Transverse colon (tissue), 4 donors: ENCODE measurements at regions not wholly inside any gene's neighbourhood (a gene's known extent, or its start where the extent isn't known, plus 50 kb on each side); places are given as distances from the start of the nearest gene placed in this dataset.

Source experiments
- DNase-seq: peaks from one replicate; pipeline ENCODE4 v3.0.0-alpha.2; 2019
- H3K27ac ChIP-seq, 4 donors: fragments of 200-600 bp; sonication (generic); 2 replicates each; pipeline ENCODE4 v1.5.1; 2016 to 2018; ENCODE audit warnings: inconsistent platforms in 4 of 4
- H3K27me3 ChIP-seq: fragments of 200-600 bp; sonication (generic); 2 replicates; pipeline ENCODE4 v1.5.1; 2017; ENCODE audit warnings: inconsistent platforms
- H3K36me3 ChIP-seq, 4 donors: fragments of 200-600 bp; sonication (generic); 2 replicates each; pipeline ENCODE4 v1.5.1; 2017 to 2019; ENCODE audit warnings: inconsistent platforms in 4 of 4
- H3K4me1 ChIP-seq, 4 donors: fragments of 200-600 bp; sonication (generic); 2 replicates each; pipeline ENCODE4 v1.5.1; 2017 to 2020; ENCODE audit warnings: inconsistent platforms in 4 of 4
- H3K4me3 ChIP-seq, 4 donors: fragments of 200-600 bp; sonication (generic); 1 replicate in 1 of 4; 2 replicates in 3 of 4; pipeline versions ENCODE4 v1.5.1 to v1.6.1; 2017 to 2019; ENCODE audit warnings: inconsistent platforms in 4 of 4
- H3K9me3 ChIP-seq, 2 donors: fragments of 200-600 bp; sonication (generic); 2 replicates each; pipeline ENCODE4 v1.5.1; 2017 to 2019; ENCODE audit warnings: inconsistent platforms in 2 of 2
- CTCF ChIP-seq, 5 experiments: fragments of 200-600 bp in 3 of 5; fragments of 450-650 bp in 2 of 5; sonication (generic) in 3 of 5; IDR thresholded peaks; 1 replicate in 2 of 5; 2 replicates in 3 of 5; pipeline ENCODE4 v1.5.1; 2016 to 2017; ENCODE audit warnings: antibody characterized with exemption in 5 of 5, inconsistent platforms in 3 of 5, mild to moderate bottlenecking in 2 of 5, moderate library complexity in 1 of 5
- EP300 ChIP-seq: sonication (generic); formaldehyde crosslinking; IDR thresholded peaks from one replicate; pipeline ENCODE4 v1.6.1; 2017; ENCODE audit warnings: antibody characterized with exemption, low read depth
- POLR2A ChIP-seq: fragments of 450-650 bp; IDR thresholded peaks from one replicate; pipeline ENCODE4 v1.6.1; 2016; ENCODE audit warnings: antibody characterized with exemption, mild to moderate bottlenecking, moderate library complexity
- POLR2AphosphoS5 ChIP-seq, 3 donors: sonication (generic); formaldehyde crosslinking; IDR thresholded peaks; one replicate each; pipeline ENCODE4 v1.6.1; 2016; ENCODE audit warnings: antibody characterized with exemption in 3 of 3
- WGBS, 2 donors: methylation state at CpG; one replicate each; pipeline ENCODE4 v1.1.5; 2018; ENCODE audit warnings: low coverage in 1 of 2; 5-methylcytosine and 5-hydroxymethylcytosine counted together
- in situ Hi-C, 4 donors: fragments of 200-750 bp; cut with MboI; loops; one replicate each; pipeline versions ENCODE4 v1.15.0 to v1.15.1; 2017; ENCODE audit warnings: low sequenced_read_pairs in 3 of 4, low pct_ligation_motif_present in 1 of 4, low pct_unique_long_range_greater_than_20kb in 1 of 4
- intact Hi-C: fragments of 100-400 bp; cut with DNase I; formaldehyde crosslinking; loops from one replicate; pipeline ENCODE4 v1.15.1; 2023; ENCODE audit warnings: low total_unique reads

GRCh38 chr5:84688566-84688965 is 303.9 kb upstream of the EDIL3 start:
- in situ Hi-C loops (no loop called here), intact Hi-C loops (no loop called here)
- Histone ChIP-seq H3K27me3 (no peaks in the 10 kb centered on the region), H3K4me3 (no peak overlapping the region), H3K27ac (no peak overlapping the region), H3K36me3 (no peaks in the 10 kb centered on the region), H3K9me3 (no peaks in the 10 kb centered on the region), H3K4me1 (no peaks in the 10 kb centered on the region)
- no peak for DNase-seq
- TF ChIP-seq POLR2A, result no peak
- WGBS, 2 donors, result 26 to 41% methylated on average over 3 of the region's 3 CpGs

- TF ChIP-seq EP300, result no peak
- TF ChIP-seq CTCF (IDR thresholded peaks at IDR 0.05), result no peak
- no peak for TF ChIP-seq POLR2AphosphoS5 (IDR thresholded peaks at IDR 0.05)
- no peak for TF ChIP-seq POLR2A
- intact Hi-C loops, result no loop called here
Observed at GRCh38 chr5:84685121-84685894, 300.6 kb upstream of the EDIL3 start.

DNA sequence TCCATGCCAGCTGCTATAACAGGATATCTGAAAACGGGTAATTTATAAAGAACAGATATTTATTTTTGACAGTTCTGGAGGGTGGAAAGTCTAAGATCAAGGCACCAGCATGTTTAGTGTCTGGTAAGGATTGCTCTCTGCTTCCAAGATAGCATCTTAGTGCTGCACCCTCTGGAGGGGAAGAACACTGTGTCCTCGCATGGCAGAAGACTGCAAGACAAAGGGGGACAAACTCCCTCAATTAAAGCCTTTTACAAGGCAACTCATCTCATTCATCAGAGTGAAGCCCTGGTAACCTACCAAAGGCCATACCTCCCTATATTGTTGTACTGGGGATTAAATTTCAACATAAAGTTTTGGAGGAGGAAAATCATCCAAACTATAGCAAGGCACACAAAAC is 298.9 kb upstream of the EDIL3 start:
- Histone ChIP-seq H3K4me1 (no peaks in the 10 kb centered on the region), H3K27ac (no peak overlapping the region), H3K4me3 (no peak overlapping the region), H3K9me3 (no peaks in the 10 kb centered on the region), H3K27me3 (no peaks in the 10 kb centered on the region), H3K36me3 (no peaks in the 10 kb centered on the region)
- no peak for DNase-seq
- intact Hi-C loops, result loop anchor here (5.0 kb wide), 1 partner anchor 96 kb away; no protein-coding TSS in a partner anchor
- WGBS, 2 donors, result 69 to 71% methylated on average over 1 to 2 of the region's 2 CpGs
- in situ Hi-C loops, result no loop called here
- TF ChIP-seq EP300 (no peak), POLR2A (no peak), POLR2AphosphoS5 (IDR thresholded peaks at IDR 0.05) (no peak), CTCF (IDR thresholded peaks at IDR 0.05) (no peak)

More at GRCh38 chr5:84685121-84685894, 300.6 kb upstream of the EDIL3 start:
- H3K36me3 ChIP-seq, result no peaks in the 10 kb centered on the region
- no peak for DNase-seq
- in situ Hi-C loops, result no loop called here
- H3K4me1 ChIP-seq, result no peaks in the 10 kb centered on the region
- H3K27ac ChIP-seq, result no peak overlapping the region
- H3K27me3 ChIP-seq, result no peaks in the 10 kb centered on the region
- H3K4me3 ChIP-seq, result no peak overlapping the region
- no peaks in the 10 kb centered on the region for H3K9me3 ChIP-seq
- 64 to 69% methylated on average over 6 of the region's 6 CpGs for WGBS, 2 donors

DNA sequence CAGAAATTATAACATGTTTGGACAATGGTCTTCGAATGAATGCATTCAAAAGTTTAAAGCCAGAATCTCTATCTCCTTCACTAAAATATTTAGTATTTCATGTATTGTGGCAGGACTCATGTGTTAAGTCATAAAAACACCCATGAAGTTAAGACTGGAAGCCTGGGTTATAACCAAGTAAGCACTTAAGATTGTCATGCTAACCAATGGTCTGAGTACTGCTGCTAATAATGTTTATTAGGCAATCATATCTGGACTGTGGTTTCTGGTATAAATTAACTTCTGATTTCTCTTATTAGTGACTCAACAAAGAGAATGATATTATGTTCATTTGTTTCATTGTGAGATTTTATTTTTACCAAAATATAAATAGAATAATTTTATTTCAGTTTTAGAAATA is 297.9 kb upstream of the EDIL3 start:
- Histone ChIP-seq H3K27ac (no peak overlapping the region), H3K36me3 (no peaks in the 10 kb centered on the region), H3K27me3 (no peaks in the 10 kb centered on the region), H3K4me1 (no peaks in the 10 kb centered on the region), H3K9me3 (no peaks in the 10 kb centered on the region), H3K4me3 (no peak overlapping the region)
- in situ Hi-C loops (no loop called here), intact Hi-C loops (loop anchor here (5.0 kb wide), 1 partner anchor 95 kb away; no protein-coding TSS in a partner anchor)
- no peak for TF ChIP-seq POLR2A
- no peak for TF ChIP-seq CTCF (IDR thresholded peaks at IDR 0.05)
- TF ChIP-seq EP300, result no peak
- no peak for TF ChIP-seq POLR2AphosphoS5 (IDR thresholded peaks at IDR 0.05)
- 59 to 100% methylated on average over 1 of the region's 1 CpG for WGBS, 2 donors
- no peak for DNase-seq

- H3K27me3 ChIP-seq, result no peaks in the 10 kb centered on the region
- intact Hi-C loops (loop anchor here (5.0 kb wide), 1 partner anchor 94 kb away; no protein-coding TSS in a partner anchor), in situ Hi-C loops (no loop called here)
- no peak overlapping the region for H3K4me3 ChIP-seq
- H3K27ac ChIP-seq, result no peak overlapping the region
- DNase-seq, result no peak
- no peaks in the 10 kb centered on the region for H3K9me3 ChIP-seq
- no peaks in the 10 kb centered on the region for H3K36me3 ChIP-seq
- TF ChIP-seq POLR2A, result no peak
- TF ChIP-seq POLR2AphosphoS5 (IDR thresholded peaks at IDR 0.05), result no peak
- no peak for TF ChIP-seq EP300
- TF ChIP-seq CTCF (IDR thresholded peaks at IDR 0.05), result no peak
- no peaks in the 10 kb centered on the region for H3K4me1 ChIP-seq
Observed at GRCh38 chr5:84680908-84681307, 296.2 kb upstream of the EDIL3 start.
